HFF-Myc (cell line): ENCODE measurements at regions not wholly inside any gene's neighbourhood (a gene's known extent, or its start where the extent isn't known, plus 50 kb on each side); places are given as distances from the start of the nearest gene placed in this dataset.

ENCODE experiments used
- DNase-seq: peaks from one replicate; pipeline ENCODE4 v3.0.0-alpha.2; 2011; ENCODE audit warnings: low read depth; ENCODE audit errors: extremely low read depth
- H3K4me3 ChIP-seq: replicated peaks from 2 replicates; pipeline ENCODE4 v1.5.1; 2011; ENCODE audit warnings: low read depth, mild to moderate bottlenecking, control low read depth, low read length
- TF ChIP-seq, protein P1 (sequence below): IDR thresholded peaks from 2 replicates; pipeline ENCODE4 v1.5.1; 2012; ENCODE audit warnings: mild to moderate bottlenecking, low read depth, low read length, control low read depth; ENCODE audit errors: missing control alignments

DNA sequence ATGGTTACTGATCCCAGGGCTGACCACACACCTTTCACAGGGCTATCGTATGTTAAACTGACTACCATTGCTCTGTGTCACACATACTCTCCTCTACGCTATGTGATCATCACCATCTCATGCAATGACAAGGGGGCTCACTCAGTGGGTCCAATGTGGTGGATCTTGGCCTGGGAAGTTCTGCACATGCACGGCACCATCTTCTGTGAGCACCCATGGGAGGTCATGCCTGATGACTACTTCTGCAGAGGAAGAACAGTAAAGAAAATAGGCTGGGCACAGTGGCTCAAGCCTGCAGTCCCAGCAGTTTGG, 60.0 kb upstream of the FOXD3 start:
- TF ChIP-seq, protein P1, sequence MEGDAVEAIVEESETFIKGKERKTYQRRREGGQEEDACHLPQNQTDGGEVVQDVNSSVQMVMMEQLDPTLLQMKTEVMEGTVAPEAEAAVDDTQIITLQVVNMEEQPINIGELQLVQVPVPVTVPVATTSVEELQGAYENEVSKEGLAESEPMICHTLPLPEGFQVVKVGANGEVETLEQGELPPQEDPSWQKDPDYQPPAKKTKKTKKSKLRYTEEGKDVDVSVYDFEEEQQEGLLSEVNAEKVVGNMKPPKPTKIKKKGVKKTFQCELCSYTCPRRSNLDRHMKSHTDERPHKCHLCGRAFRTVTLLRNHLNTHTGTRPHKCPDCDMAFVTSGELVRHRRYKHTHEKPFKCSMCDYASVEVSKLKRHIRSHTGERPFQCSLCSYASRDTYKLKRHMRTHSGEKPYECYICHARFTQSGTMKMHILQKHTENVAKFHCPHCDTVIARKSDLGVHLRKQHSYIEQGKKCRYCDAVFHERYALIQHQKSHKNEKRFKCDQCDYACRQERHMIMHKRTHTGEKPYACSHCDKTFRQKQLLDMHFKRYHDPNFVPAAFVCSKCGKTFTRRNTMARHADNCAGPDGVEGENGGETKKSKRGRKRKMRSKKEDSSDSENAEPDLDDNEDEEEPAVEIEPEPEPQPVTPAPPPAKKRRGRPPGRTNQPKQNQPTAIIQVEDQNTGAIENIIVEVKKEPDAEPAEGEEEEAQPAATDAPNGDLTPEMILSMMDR, result no peak
- H3K4me3 ChIP-seq, result no peak overlapping the region
- DNase-seq, result no peak

DNA sequence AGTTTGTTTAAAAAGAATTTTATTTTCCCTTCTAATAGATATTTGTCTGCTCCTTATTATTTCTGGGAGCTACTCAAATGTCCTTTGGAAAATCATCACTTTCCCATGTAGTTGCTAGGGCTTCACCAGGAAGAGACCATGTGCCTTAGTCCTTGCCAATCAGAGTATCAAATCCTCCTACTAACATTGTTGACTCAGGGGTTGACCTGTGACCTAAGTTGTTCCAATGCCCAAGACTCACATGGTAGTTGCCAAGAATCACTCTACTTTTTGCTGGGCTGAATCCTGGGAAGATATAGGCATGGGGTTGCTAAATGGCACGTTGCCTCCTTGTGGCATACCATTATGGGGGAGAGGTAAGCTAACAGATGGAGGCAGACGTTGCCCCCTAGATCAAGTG, 58.2 kb upstream of the FOXD3 start:
- no peak for DNase-seq

DNA sequence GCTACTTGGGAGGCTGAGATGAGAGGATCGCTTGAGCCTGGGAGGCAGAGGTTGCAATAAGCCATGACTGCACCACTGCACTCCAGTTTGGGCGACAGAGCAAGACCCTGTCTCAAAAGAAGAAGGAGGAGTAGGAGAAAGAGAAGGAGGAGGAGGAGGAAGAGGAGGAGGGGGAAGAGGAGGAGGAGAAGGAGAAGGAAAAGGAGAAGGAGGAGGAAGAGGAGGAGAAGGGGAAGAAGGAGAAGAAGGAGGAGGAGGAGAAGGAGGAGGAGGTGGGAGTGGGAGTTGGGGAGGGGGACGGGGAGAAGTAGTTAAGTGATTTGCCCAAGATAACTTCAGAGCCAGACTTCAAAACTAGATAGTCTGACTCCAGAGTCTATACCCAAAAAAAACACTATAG, 55.5 kb upstream of the FOXD3 start:
- no peak overlapping the region for H3K4me3 ChIP-seq
- TF ChIP-seq, protein P1, result no peak
- DNase-seq, result no peak

More for the DNA sequence above, 58.2 kb upstream of the FOXD3 start:
- H3K4me3 ChIP-seq, result no peak overlapping the region
- TF ChIP-seq, protein P1, result no peak

DNA sequence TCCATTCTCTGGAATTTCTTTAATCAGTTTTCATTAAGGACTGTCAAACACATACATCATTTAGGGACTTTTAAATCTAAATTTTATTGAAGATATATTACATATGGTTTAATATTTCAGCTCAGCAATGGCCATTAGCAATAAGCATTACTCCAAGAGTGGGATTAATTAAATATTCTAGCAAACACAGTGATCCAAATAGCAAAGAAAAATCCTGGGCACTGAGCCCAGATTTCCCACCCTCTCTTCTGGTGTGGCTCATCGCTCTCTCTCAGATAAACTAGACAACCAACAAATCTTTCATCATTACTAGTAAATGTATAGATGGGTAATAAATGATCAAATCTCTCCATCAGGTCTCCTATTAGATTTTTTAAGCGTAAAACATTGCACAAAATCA, 53.5 kb upstream of the FOXD3 start:
- TF ChIP-seq, protein P1, result no peak

DNA sequence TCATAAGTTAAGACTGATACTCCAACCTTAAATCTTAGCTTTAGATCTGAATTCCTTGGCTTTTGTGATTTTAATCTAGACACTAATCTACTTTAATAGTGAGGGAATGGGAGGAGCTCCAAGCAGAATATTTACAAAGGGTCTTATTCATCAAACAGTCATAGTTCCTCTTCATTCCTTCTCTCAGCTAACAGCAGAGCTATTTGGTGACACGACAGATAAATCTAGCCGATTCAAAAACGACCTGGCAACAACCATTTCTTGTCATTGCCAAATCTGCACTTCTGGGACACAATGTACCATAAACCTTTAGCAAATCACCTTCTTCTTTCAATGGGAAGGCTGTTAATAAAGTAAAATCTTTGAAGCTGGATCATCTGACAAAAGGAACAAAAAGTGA, 52.8 kb upstream of the FOXD3 start:
- TF ChIP-seq, protein P1, result no peak
- DNase-seq, result no peak
- H3K4me3 ChIP-seq, result no peak overlapping the region

More for the DNA sequence above, 53.5 kb upstream of the FOXD3 start:
- no peak for DNase-seq
- no peak overlapping the region for H3K4me3 ChIP-seq
